T-helper 17 cell (primary cell): ENCODE measurements at regions not wholly inside any gene's neighbourhood (a gene's known extent, or its start where the extent isn't known, plus 50 kb on each side); places are given as distances from the start of the nearest gene placed in this dataset.
A peak's percentile ranks its signal among the peaks of the same experiment; 100 is the strongest.

ENCODE experiments used
- ATAC-seq: fragments of 150-1000 bp; cut with Tn5 transposase; 2 replicates; pipeline ENCODE4 v1.10.0; 2021; ENCODE audit warnings: mild to moderate bottlenecking, moderate library complexity
- DNase-seq, 3 donors: peaks; one replicate each; pipeline versions ENCODE4 v3.0.0 to v3.0.0-alpha.2; 2020 to 2021
- H3K9me3 ChIP-seq: one replicate; pipeline ENCODE4 v1.7.0; 2013; ENCODE audit warnings: low read length, mild to moderate bottlenecking; ENCODE audit not compliant: control insufficient read depth, poor library complexity, severe bottlenecking
- H3K27ac Mint-ChIP-seq: one replicate; pipeline ENCODE4 v1.8.0; 2022; ENCODE audit warnings: mild to moderate bottlenecking, moderate library complexity, mixed read lengths
- H3K27me3 Mint-ChIP-seq: one replicate; pipeline ENCODE4 v1.8.0; 2022; ENCODE audit warnings: mixed read lengths
- H3K36me3 Mint-ChIP-seq: one replicate; pipeline ENCODE4 v1.8.0; 2022; ENCODE audit warnings: low read depth, mixed read lengths
- H3K4me1 Mint-ChIP-seq: one replicate; pipeline ENCODE4 v1.8.0; 2022; ENCODE audit warnings: mild to moderate bottlenecking, mixed read lengths
- H3K4me3 Mint-ChIP-seq: one replicate; pipeline ENCODE4 v1.8.0; 2022; ENCODE audit warnings: mild to moderate bottlenecking, moderate library complexity, mixed read lengths

GRCh38 chr1:59137968-59138367 is 158.9 kb upstream of the FGGY start:
- H3K9me3 ChIP-seq, result no peaks in the 10 kb centered on the region
- no peak for ATAC-seq
- Mint-ChIP-seq H3K27me3 (peaks cover 31% of the 10 kb centered on the region), H3K27ac (no peak overlapping the region), H3K4me3 (no peak overlapping the region), H3K4me1 (peaks cover 12% of the 10 kb centered on the region), H3K36me3 (peaks cover 7% of the 10 kb centered on the region)
- DNase-seq, result no peak

GRCh38 chr1:59138402-59138801 is 158.5 kb upstream of the FGGY start:
- H3K27ac Mint-ChIP-seq, result no peak overlapping the region
- DNase-seq (no peak), ATAC-seq (no peak)
- H3K9me3 ChIP-seq, result no peaks in the 10 kb centered on the region
- H3K36me3 Mint-ChIP-seq, result peaks cover 7% of the 10 kb centered on the region
- peaks cover 28% of the 10 kb centered on the region for H3K27me3 Mint-ChIP-seq
- H3K4me1 Mint-ChIP-seq, result peaks cover 15% of the 10 kb centered on the region
- H3K4me3 Mint-ChIP-seq, result no peak overlapping the region

GRCh38 chr1:59139396-59139795 is 157.5 kb upstream of the FGGY start:
- no peak overlapping the region for H3K27ac Mint-ChIP-seq
- peaks cover 22% of the 10 kb centered on the region for H3K27me3 Mint-ChIP-seq
- no peak overlapping the region for H3K4me3 Mint-ChIP-seq
- ATAC-seq (no peak), DNase-seq (no peak)
- H3K4me1 Mint-ChIP-seq, result peaks cover 18% of the 10 kb centered on the region
- no peaks in the 10 kb centered on the region for H3K9me3 ChIP-seq
- H3K36me3 Mint-ChIP-seq, result peaks cover 4% of the 10 kb centered on the region

GRCh38 chr1:59141267-59141863 is 155.5 kb upstream of the FGGY start:
- Mint-ChIP-seq H3K4me1 (peaks cover 20% of the 10 kb centered on the region), H3K36me3 (peaks cover 4% of the 10 kb centered on the region)

GRCh38 chr1:59142311-59143132 is 154.4 kb upstream of the FGGY start:
- no peaks in the 10 kb centered on the region for H3K9me3 ChIP-seq
- H3K27ac Mint-ChIP-seq, result no peak overlapping the region
- peak overlapping the region; percentile 16 for H3K4me3 Mint-ChIP-seq
- ATAC-seq, result no peak
- DNase-seq, result no peak
- peaks cover 27% of the 10 kb centered on the region for H3K4me1 Mint-ChIP-seq
- peaks cover 14% of the 10 kb centered on the region for H3K27me3 Mint-ChIP-seq
- H3K36me3 Mint-ChIP-seq, result peaks cover 4% of the 10 kb centered on the region

More at GRCh38 chr1:59141267-59141863, 155.5 kb upstream of the FGGY start:
- DNase-seq (no peak), ATAC-seq (no peak)
- Mint-ChIP-seq H3K4me3 (no peak overlapping the region), H3K27me3 (peaks cover 22% of the 10 kb centered on the region), H3K27ac (no peak overlapping the region)
- no peaks in the 10 kb centered on the region for H3K9me3 ChIP-seq

- H3K9me3 ChIP-seq, result no peaks in the 10 kb centered on the region
- Mint-ChIP-seq H3K36me3 (peaks cover 4% of the 10 kb centered on the region), H3K27ac (no peak overlapping the region), H3K27me3 (peaks cover 14% of the 10 kb centered on the region), H3K4me3 (no peak overlapping the region), H3K4me1 (peaks cover 29% of the 10 kb centered on the region)
- ATAC-seq (no peak), DNase-seq (no peak)
Observed at GRCh38 chr1:59143133-59143487, 153.8 kb upstream of the FGGY start.

GRCh38 chr1:59143811-59144210 is 153.1 kb upstream of the FGGY start:
- no peaks in the 10 kb centered on the region for H3K9me3 ChIP-seq
- no peak for ATAC-seq
- Mint-ChIP-seq H3K4me1 (peaks cover 27% of the 10 kb centered on the region), H3K36me3 (peaks cover 4% of the 10 kb centered on the region), H3K27me3 (peaks cover 14% of the 10 kb centered on the region), H3K4me3 (no peak overlapping the region), H3K27ac (peak overlapping the region; percentile 34)
- DNase-seq, result no peak

- Mint-ChIP-seq H3K36me3 (peaks cover 4% of the 10 kb centered on the region), H3K4me3 (no peak overlapping the region), H3K27me3 (peaks cover 9% of the 10 kb centered on the region), H3K27ac (no peak overlapping the region), H3K4me1 (peaks cover 28% of the 10 kb centered on the region)
- DNase-seq (no peak), ATAC-seq (no peak)
- H3K9me3 ChIP-seq, result no peaks in the 10 kb centered on the region
Observed at GRCh38 chr1:59144959-59145358, 151.9 kb upstream of the FGGY start.

GRCh38 chr1:59146056-59146455 is 150.8 kb upstream of the FGGY start:
- Mint-ChIP-seq H3K36me3 (peaks cover 2% of the 10 kb centered on the region), H3K4me3 (peak overlapping the region; percentile 97), H3K4me1 (peaks cover 29% of the 10 kb centered on the region), H3K27me3 (no peaks in the 10 kb centered on the region), H3K27ac (peak overlapping the region; percentile 91)
- DNase-seq (no peak), ATAC-seq (no peak)
- no peaks in the 10 kb centered on the region for H3K9me3 ChIP-seq

- H3K27me3 Mint-ChIP-seq, result no peaks in the 10 kb centered on the region
- DNase-seq (peak; percentile 11 to 20 (median 19)), ATAC-seq (peak; percentile 82)
- peaks cover 2% of the 10 kb centered on the region for H3K36me3 Mint-ChIP-seq
- H3K27ac Mint-ChIP-seq, result peak overlapping the region; percentile 91
- peaks cover 32% of the 10 kb centered on the region for H3K4me1 Mint-ChIP-seq
- peak overlapping the region; percentile 97 for H3K4me3 Mint-ChIP-seq
- no peaks in the 10 kb centered on the region for H3K9me3 ChIP-seq
Observed at GRCh38 chr1:59146651-59147358, 150.1 kb upstream of the FGGY start.

GRCh38 chr1:59149435-59149834 is 147.5 kb upstream of the FGGY start:
- no peak overlapping the region for H3K4me3 Mint-ChIP-seq
- DNase-seq (no peak), ATAC-seq (no peak)
- no peaks in the 10 kb centered on the region for H3K27me3 Mint-ChIP-seq
- peaks cover 23% of the 10 kb centered on the region for H3K4me1 Mint-ChIP-seq
- no peaks in the 10 kb centered on the region for H3K36me3 Mint-ChIP-seq
- H3K9me3 ChIP-seq, result no peaks in the 10 kb centered on the region
- H3K27ac Mint-ChIP-seq, result no peak overlapping the region

GRCh38 chr1:59150577-59151386 is 146.1 kb upstream of the FGGY start:
- ATAC-seq (no peak), DNase-seq (no peak)
- no peaks in the 10 kb centered on the region for H3K27me3 Mint-ChIP-seq
- H3K4me3 Mint-ChIP-seq, result no peak overlapping the region
- no peaks in the 10 kb centered on the region for H3K9me3 ChIP-seq
- H3K27ac Mint-ChIP-seq, result no peak overlapping the region
- H3K4me1 Mint-ChIP-seq, result peaks cover 23% of the 10 kb centered on the region
- H3K36me3 Mint-ChIP-seq, result no peaks in the 10 kb centered on the region

GRCh38 chr1:59151387-59151761 is 145.5 kb upstream of the FGGY start:
- no peak overlapping the region for H3K4me3 Mint-ChIP-seq
- H3K27me3 Mint-ChIP-seq, result no peaks in the 10 kb centered on the region
- no peak overlapping the region for H3K27ac Mint-ChIP-seq
- H3K36me3 Mint-ChIP-seq, result no peaks in the 10 kb centered on the region
- ATAC-seq (no peak), DNase-seq (no peak)
- peaks cover 20% of the 10 kb centered on the region for H3K4me1 Mint-ChIP-seq
- H3K9me3 ChIP-seq, result no peaks in the 10 kb centered on the region
